Colonic mucosa (tissue), 4 donors: ENCODE measurements at regions not wholly inside any gene's neighbourhood (a gene's known extent, or its start where the extent isn't known, plus 50 kb on each side); places are given as distances from the start of the nearest gene placed in this dataset.

ENCODE experiments used
- DNase-seq: peaks from one replicate; pipeline ENCODE4 v3.0.0-alpha.2; 2020
- H3K27ac ChIP-seq: fragments of 200-600 bp; one replicate; pipeline ENCODE4 v1.8.0; 2021
- H3K27me3 ChIP-seq: fragments of 200-600 bp; one replicate; pipeline ENCODE4 v1.8.0; 2021
- H3K36me3 ChIP-seq: fragments of 200-600 bp; one replicate; pipeline ENCODE4 v1.8.0; 2021
- H3K4me1 ChIP-seq: fragments of 200-600 bp; one replicate; pipeline ENCODE4 v1.8.0; 2021; ENCODE audit warnings: mild to moderate bottlenecking
- H3K4me3 ChIP-seq: fragments of 200-600 bp; one replicate; pipeline ENCODE4 v1.8.0; 2021
- H3K9ac ChIP-seq, 2 donors: one replicate each; pipeline ENCODE4 v1.7.0; 2013; ENCODE audit warnings: control low read depth in 2 of 2, low read depth in 2 of 2, low read length in 2 of 2
- H3K9me3 ChIP-seq: fragments of 200-600 bp; one replicate; pipeline ENCODE4 v1.8.0; 2021
- CTCF ChIP-seq: fragments of 200-600 bp; IDR thresholded peaks from one replicate; pipeline ENCODE4 v1.8.0; 2022; ENCODE audit warnings: antibody characterized with exemption, mild to moderate bottlenecking
- intact Hi-C: fragments of 100-400 bp; cut with DNase I; formaldehyde crosslinking; loops from one replicate; pipeline ENCODE4 v1.14.1; 2022
- donor health status: healthy.
- donor health status: DM: no; HTN: no; CAD: no.
- donor health status: DM: no; HTN: no; CAD: no.

- Histone ChIP-seq H3K27me3 (no peaks in the 10 kb centered on the region), H3K4me3 (no peak overlapping the region), H3K4me1 (no peaks in the 10 kb centered on the region), H3K9ac (no peak overlapping the region), H3K9me3 (no peaks in the 10 kb centered on the region), H3K27ac (no peak overlapping the region), H3K36me3 (no peaks in the 10 kb centered on the region)
- no peak for DNase-seq
- TF ChIP-seq CTCF, result no peak
- intact Hi-C loops, result no loop called here
Measured at GRCh38 chr12:77777274-77777673, 53.4 kb upstream of the NAV3 start.

- Histone ChIP-seq H3K27me3 (no peaks in the 10 kb centered on the region), H3K4me1 (no peaks in the 10 kb centered on the region), H3K36me3 (no peaks in the 10 kb centered on the region), H3K9ac (no peak overlapping the region), H3K4me3 (no peak overlapping the region), H3K9me3 (no peaks in the 10 kb centered on the region), H3K27ac (no peak overlapping the region)
- TF ChIP-seq CTCF, result no peak
- intact Hi-C loops, result no loop called here
- no peak for DNase-seq
Measured at GRCh38 chr12:77774761-77775160, 55.9 kb upstream of the NAV3 start.

GRCh38 chr12:77772676-77773298 lies 57.9 kb upstream of the NAV3 start:
- Histone ChIP-seq H3K9ac (no peak overlapping the region), H3K4me1 (no peaks in the 10 kb centered on the region), H3K27ac (no peak overlapping the region), H3K4me3 (no peak overlapping the region), H3K27me3 (no peaks in the 10 kb centered on the region), H3K36me3 (no peaks in the 10 kb centered on the region), H3K9me3 (no peaks in the 10 kb centered on the region)
- no peak for DNase-seq
- no peak for TF ChIP-seq CTCF
- intact Hi-C loops, result no loop called here

GRCh38 chr12:77768558-77768957 lies 62.1 kb upstream of the NAV3 start:
- TF ChIP-seq CTCF, result no peak
- no peak for DNase-seq
- Histone ChIP-seq H3K27me3 (no peaks in the 10 kb centered on the region), H3K4me3 (no peak overlapping the region), H3K9me3 (no peaks in the 10 kb centered on the region), H3K4me1 (no peaks in the 10 kb centered on the region), H3K27ac (no peak overlapping the region), H3K9ac (no peak overlapping the region), H3K36me3 (no peaks in the 10 kb centered on the region)
- intact Hi-C loops, result no loop called here

GRCh38 chr12:77767756-77768343 lies 62.8 kb upstream of the NAV3 start:
- intact Hi-C loops, result no loop called here
- no peak for DNase-seq

More at GRCh38 chr12:77767756-77768343, 62.8 kb upstream of the NAV3 start:
- Histone ChIP-seq H3K27ac (no peak overlapping the region), H3K9me3 (no peaks in the 10 kb centered on the region), H3K4me3 (no peak overlapping the region), H3K27me3 (no peaks in the 10 kb centered on the region), H3K9ac (no peak overlapping the region), H3K36me3 (no peaks in the 10 kb centered on the region), H3K4me1 (no peaks in the 10 kb centered on the region)
- no peak for TF ChIP-seq CTCF
